HG03571 (cell line): ENCODE measurements at regions not wholly inside any gene's neighbourhood (a gene's known extent, or its start where the extent isn't known, plus 50 kb on each side); places are given as distances from the start of the nearest gene placed in this dataset.
"Not testable (repeated sequence)": the region's sequence is repeated elsewhere in the genome, so short reads cannot be mapped to it uniquely, and the experiment has no call there.

Experiments
- ATAC-seq: cut with Tn5 transposase; IDR thresholded peaks from one replicate; pipeline ENCODE4 v1.9.1; 2021; ENCODE audit not compliant: unreplicated experiment

GRCh38 chr4:154035341-154035740 is 246.5 kb upstream of the SFRP2 start:
- no peak for ATAC-seq

GRCh38 chr4:154033921-154034320 is 245.0 kb upstream of the SFRP2 start:
- ATAC-seq: no peak

GRCh38 chr4:154032914-154033313 is 244.0 kb upstream of the SFRP2 start:
- ATAC-seq: no peak

GRCh38 chr4:154030746-154031145 is 241.9 kb upstream of the SFRP2 start:
- no peak for ATAC-seq

GRCh38 chr4:154030152-154030551 is 241.3 kb upstream of the SFRP2 start:
- no peak for ATAC-seq

GRCh38 chr4:154029171-154029570 is 240.3 kb upstream of the SFRP2 start:
- ATAC-seq: no peak

GRCh38 chr4:154025110-154025509 is 236.2 kb upstream of the SFRP2 start:
- no peak for ATAC-seq

- no peak for ATAC-seq
These were observed 235.3 kb upstream of the SFRP2 start for GRCh38 chr4:154024097-154024694.

- ATAC-seq: not testable (repeated sequence)
These were observed 234.8 kb upstream of the SFRP2 start for GRCh38 chr4:154023671-154024070.

- no peak for ATAC-seq
These were observed 230.9 kb upstream of the SFRP2 start for GRCh38 chr4:154019811-154020210.

GRCh38 chr4:154018659-154019058 is 229.8 kb upstream of the SFRP2 start:
- ATAC-seq: no peak

- ATAC-seq: no peak
These were observed 226.7 kb upstream of the SFRP2 start for GRCh38 chr4:154015578-154015977.

GRCh38 chr4:154014407-154015321 is 225.8 kb upstream of the SFRP2 start:
- no peak for ATAC-seq

GRCh38 chr4:154013576-154013975 is 224.7 kb upstream of the SFRP2 start:
- ATAC-seq: no peak

- ATAC-seq: no peak
These were observed 221.5 kb upstream of the SFRP2 start for GRCh38 chr4:154010371-154010770.

- ATAC-seq: no peak
These were observed 220.9 kb upstream of the SFRP2 start for GRCh38 chr4:154009788-154010187.

- ATAC-seq: no peak
These were observed 220.3 kb upstream of the SFRP2 start for GRCh38 chr4:154009191-154009590.

- ATAC-seq: no peak
These were observed 216.3 kb upstream of the SFRP2 start for GRCh38 chr4:154005171-154005520.

- no peak for ATAC-seq
These were observed 215.8 kb upstream of the SFRP2 start for GRCh38 chr4:154004507-154005170.

GRCh38 chr4:154004016-154004415 is 215.1 kb upstream of the SFRP2 start:
- no peak for ATAC-seq

- no peak for ATAC-seq
These were observed 214.5 kb upstream of the SFRP2 start for GRCh38 chr4:154003378-154003777.

- no peak for ATAC-seq
These were observed 212.3 kb upstream of the SFRP2 start for GRCh38 chr4:154001193-154001592.
